DND-41 (cell line): ENCODE measurements at regions not wholly inside any gene's neighbourhood (a gene's known extent, or its start where the extent isn't known, plus 50 kb on each side); places are given as distances from the start of the nearest gene placed in this dataset.

Experiments used
- EZH2 ChIP-seq: IDR thresholded peaks from 3 replicates; pipeline ENCODE4 v1.6.1; 2012; ENCODE audit warnings: borderline replicate concordance, low read depth, mild to moderate bottlenecking, moderate library complexity, low read length, inconsistent platforms; ENCODE audit not compliant: severe bottlenecking
- TF ChIP-seq, protein P1 (sequence below): IDR thresholded peaks from 2 replicates; pipeline ENCODE4 v1.5.1; 2012; ENCODE audit warnings: borderline replicate concordance, low read length, moderate library complexity, mild to moderate bottlenecking; ENCODE audit not compliant: poor library complexity, severe bottlenecking; ENCODE audit errors: extremely low read depth

DNA sequence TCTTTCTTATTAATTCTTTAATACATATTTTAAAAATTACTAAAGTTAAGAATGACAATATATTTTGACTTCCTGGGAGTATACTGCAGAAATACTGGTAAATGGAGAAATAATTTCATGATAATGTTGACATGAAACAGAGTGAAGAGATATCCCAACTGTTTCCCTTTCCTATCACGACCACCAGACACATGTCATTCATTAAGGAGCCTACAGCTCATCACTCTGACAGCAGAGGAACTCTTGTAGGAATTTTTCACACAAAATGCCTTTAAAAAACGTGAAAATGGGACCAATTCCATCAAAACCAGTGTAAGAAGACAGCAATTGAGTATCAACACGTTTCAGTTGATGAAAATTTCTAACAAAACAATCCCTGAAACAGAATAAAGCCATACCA lies 172.9 kb upstream of the CPHXL start:
- TF ChIP-seq, protein P1, sequence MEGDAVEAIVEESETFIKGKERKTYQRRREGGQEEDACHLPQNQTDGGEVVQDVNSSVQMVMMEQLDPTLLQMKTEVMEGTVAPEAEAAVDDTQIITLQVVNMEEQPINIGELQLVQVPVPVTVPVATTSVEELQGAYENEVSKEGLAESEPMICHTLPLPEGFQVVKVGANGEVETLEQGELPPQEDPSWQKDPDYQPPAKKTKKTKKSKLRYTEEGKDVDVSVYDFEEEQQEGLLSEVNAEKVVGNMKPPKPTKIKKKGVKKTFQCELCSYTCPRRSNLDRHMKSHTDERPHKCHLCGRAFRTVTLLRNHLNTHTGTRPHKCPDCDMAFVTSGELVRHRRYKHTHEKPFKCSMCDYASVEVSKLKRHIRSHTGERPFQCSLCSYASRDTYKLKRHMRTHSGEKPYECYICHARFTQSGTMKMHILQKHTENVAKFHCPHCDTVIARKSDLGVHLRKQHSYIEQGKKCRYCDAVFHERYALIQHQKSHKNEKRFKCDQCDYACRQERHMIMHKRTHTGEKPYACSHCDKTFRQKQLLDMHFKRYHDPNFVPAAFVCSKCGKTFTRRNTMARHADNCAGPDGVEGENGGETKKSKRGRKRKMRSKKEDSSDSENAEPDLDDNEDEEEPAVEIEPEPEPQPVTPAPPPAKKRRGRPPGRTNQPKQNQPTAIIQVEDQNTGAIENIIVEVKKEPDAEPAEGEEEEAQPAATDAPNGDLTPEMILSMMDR = no peak
- no peak for TF ChIP-seq EZH2
